MM.1S (cell line): ENCODE measurements at regions not wholly inside any gene's neighbourhood (a gene's known extent, or its start where the extent isn't known, plus 50 kb on each side); places are given as distances from the start of the nearest gene placed in this dataset.

Source experiments
- DNase-seq: peaks from one replicate; pipeline ENCODE4 v3.0.0-alpha.2; 2015
- H2AFZ ChIP-seq: fragments of 300-600 bp; sonication (generic); 2 replicates; pipeline ENCODE4 v1.6.0; 2016; ENCODE audit warnings: antibody characterized with exemption, low read length
- H3F3A ChIP-seq: fragments of 300-600 bp; sonication (generic); 2 replicates; pipeline ENCODE4 v1.6.1; 2016; ENCODE audit warnings: mild to moderate bottlenecking, antibody characterized with exemption, low read length, moderate library complexity, mixed read lengths; ENCODE audit not compliant: insufficient read depth
- H3K27ac ChIP-seq: fragments of 300-600 bp; sonication (generic); 2 replicates; pipeline ENCODE4 v1.5.1; 2016; ENCODE audit warnings: mild to moderate bottlenecking, low read length
- H3K27me3 ChIP-seq: fragments of 300-600 bp; sonication (generic); replicated peaks from 2 replicates; pipeline ENCODE4 v1.6.0; 2016; ENCODE audit warnings: low read length; ENCODE audit not compliant: insufficient read depth
- H3K36me3 ChIP-seq: fragments of 300-600 bp; sonication (generic); replicated peaks from 2 replicates; pipeline ENCODE4 v1.6.1; 2016; ENCODE audit warnings: mild to moderate bottlenecking, low read length, mixed read lengths; ENCODE audit not compliant: insufficient read depth
- H3K4me1 ChIP-seq: fragments of 300-600 bp; sonication (generic); 2 replicates; pipeline ENCODE4 v1.6.1; 2016; ENCODE audit warnings: low read length, mixed read lengths
- H3K4me2 ChIP-seq: fragments of 300-600 bp; sonication (generic); 2 replicates; pipeline ENCODE4 v1.6.0; 2016; ENCODE audit warnings: low read depth, low read length
- H3K4me3 ChIP-seq: fragments of 300-600 bp; sonication (generic); 2 replicates; pipeline ENCODE4 v1.5.1; 2016; ENCODE audit warnings: low read length, mixed read lengths
- H3K79me2 ChIP-seq: fragments of 300-600 bp; sonication (generic); 2 replicates; pipeline ENCODE4 v1.6.1; 2016; ENCODE audit warnings: mixed run types, low read length, mixed read lengths
- H3K9ac ChIP-seq: fragments of 300-600 bp; sonication (generic); 2 replicates; pipeline ENCODE4 v1.6.1; 2016; ENCODE audit warnings: low read length, mixed read lengths
- H3K9me2 ChIP-seq: fragments of 300-600 bp; sonication (generic); replicated peaks from 2 replicates; pipeline ENCODE4 v1.6.1; 2016; ENCODE audit warnings: mild to moderate bottlenecking, low read length, mixed read lengths; ENCODE audit not compliant: insufficient read depth
- H3K9me3 ChIP-seq: fragments of 300-600 bp; sonication (generic); replicated peaks from 2 replicates; pipeline ENCODE4 v1.6.1; 2016; ENCODE audit warnings: mild to moderate bottlenecking, low read length, mixed read lengths; ENCODE audit not compliant: insufficient read depth
- H4K20me1 ChIP-seq: fragments of 300-600 bp; sonication (generic); 2 replicates; pipeline ENCODE4 v1.6.1; 2016; ENCODE audit warnings: mild to moderate bottlenecking, low read length, moderate library complexity, mixed read lengths; ENCODE audit not compliant: insufficient read depth
- EZH2 ChIP-seq: fragments of 300-600 bp; sonication (generic); optimal IDR thresholded peaks from 2 replicates; pipeline ENCODE3; 2017; ENCODE audit warnings: low read depth, mild to moderate bottlenecking, antibody characterized with exemption, low read length, mixed read lengths
- EZH2phosphoT487 ChIP-seq: fragments of 300-600 bp; sonication (generic); IDR thresholded peaks from 2 replicates; pipeline ENCODE4 v1.6.1; 2018; ENCODE audit warnings: antibody characterized with exemption, low read length
- TF ChIP-seq, protein P1 (sequence below): fragments of 300-600 bp; sonication (generic); IDR thresholded peaks from 2 replicates; pipeline ENCODE4 v1.5.1; 2016; ENCODE audit warnings: antibody characterized with exemption, low read length, mixed read lengths

DNA sequence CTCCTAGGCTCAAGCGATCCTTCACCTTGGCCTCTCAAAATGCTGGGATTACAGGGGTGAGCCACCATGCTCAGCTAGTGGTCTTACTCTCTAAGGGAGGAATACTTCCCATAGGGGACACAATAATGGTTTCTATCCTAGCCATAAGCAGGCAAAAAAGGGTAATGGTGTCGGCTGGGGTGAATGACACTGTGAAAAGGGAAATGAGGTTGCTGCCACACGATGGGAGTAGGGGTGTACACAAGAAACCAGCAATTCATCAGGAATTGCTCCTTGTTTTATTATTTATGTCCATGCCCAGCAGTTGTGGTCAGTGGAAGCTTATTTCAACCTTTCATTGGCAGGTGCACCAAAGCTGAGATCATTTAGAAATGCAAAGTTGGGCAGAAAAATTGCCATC lies 70.3 kb upstream of the ZFR start:
- no peak for TF ChIP-seq EZH2phosphoT487
- H4K20me1 ChIP-seq, result no peaks in the 10 kb centered on the region
- H2AFZ ChIP-seq, result no peak overlapping the region
- H3K9me2 ChIP-seq, result no peaks in the 10 kb centered on the region
- no peaks in the 10 kb centered on the region for H3F3A ChIP-seq
- H3K4me2 ChIP-seq, result no peak overlapping the region
- H3K79me2 ChIP-seq, result no peaks in the 10 kb centered on the region
- no peak overlapping the region for H3K4me3 ChIP-seq
- H3K36me3 ChIP-seq, result no peaks in the 10 kb centered on the region
- no peak overlapping the region for H3K27ac ChIP-seq
- H3K27me3 ChIP-seq, result no peaks in the 10 kb centered on the region
- H3K9me3 ChIP-seq, result no peaks in the 10 kb centered on the region
- H3K4me1 ChIP-seq, result no peaks in the 10 kb centered on the region
- H3K9ac ChIP-seq, result no peak overlapping the region
- DNase-seq, result no peak

DNA sequence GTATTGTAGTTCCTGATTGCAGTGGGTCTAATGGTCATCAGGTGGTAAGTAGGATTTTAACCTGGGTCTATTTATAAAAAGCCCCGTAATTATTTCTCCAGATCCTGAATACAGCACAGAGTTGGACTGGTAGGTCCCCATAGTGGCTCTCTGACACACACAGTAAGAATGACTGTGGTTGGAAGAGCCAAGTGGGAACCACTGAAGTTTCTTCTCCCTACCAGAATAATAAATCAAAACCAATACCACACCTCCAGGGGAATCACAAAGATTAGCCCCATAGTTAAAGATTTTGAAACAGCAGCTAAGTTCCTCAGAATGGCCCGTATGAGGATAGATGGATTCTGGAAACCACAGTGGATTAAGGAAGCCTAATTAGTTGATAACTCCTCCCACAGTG lies 68.4 kb upstream of the ZFR start:
- H3K27ac ChIP-seq, result no peak overlapping the region
- H2AFZ ChIP-seq, result no peak overlapping the region
- DNase-seq, result no peak
- H3F3A ChIP-seq, result no peaks in the 10 kb centered on the region
- no peaks in the 10 kb centered on the region for H3K27me3 ChIP-seq
- no peaks in the 10 kb centered on the region for H3K36me3 ChIP-seq
- no peaks in the 10 kb centered on the region for H3K79me2 ChIP-seq
- no peak overlapping the region for H3K4me3 ChIP-seq
- no peak overlapping the region for H3K4me2 ChIP-seq
- H3K4me1 ChIP-seq, result no peaks in the 10 kb centered on the region
- no peaks in the 10 kb centered on the region for H3K9me2 ChIP-seq
- no peaks in the 10 kb centered on the region for H3K9me3 ChIP-seq
- H4K20me1 ChIP-seq, result no peaks in the 10 kb centered on the region
- TF ChIP-seq EZH2phosphoT487, result no peak
- no peak for TF ChIP-seq EZH2
- TF ChIP-seq, protein P1, sequence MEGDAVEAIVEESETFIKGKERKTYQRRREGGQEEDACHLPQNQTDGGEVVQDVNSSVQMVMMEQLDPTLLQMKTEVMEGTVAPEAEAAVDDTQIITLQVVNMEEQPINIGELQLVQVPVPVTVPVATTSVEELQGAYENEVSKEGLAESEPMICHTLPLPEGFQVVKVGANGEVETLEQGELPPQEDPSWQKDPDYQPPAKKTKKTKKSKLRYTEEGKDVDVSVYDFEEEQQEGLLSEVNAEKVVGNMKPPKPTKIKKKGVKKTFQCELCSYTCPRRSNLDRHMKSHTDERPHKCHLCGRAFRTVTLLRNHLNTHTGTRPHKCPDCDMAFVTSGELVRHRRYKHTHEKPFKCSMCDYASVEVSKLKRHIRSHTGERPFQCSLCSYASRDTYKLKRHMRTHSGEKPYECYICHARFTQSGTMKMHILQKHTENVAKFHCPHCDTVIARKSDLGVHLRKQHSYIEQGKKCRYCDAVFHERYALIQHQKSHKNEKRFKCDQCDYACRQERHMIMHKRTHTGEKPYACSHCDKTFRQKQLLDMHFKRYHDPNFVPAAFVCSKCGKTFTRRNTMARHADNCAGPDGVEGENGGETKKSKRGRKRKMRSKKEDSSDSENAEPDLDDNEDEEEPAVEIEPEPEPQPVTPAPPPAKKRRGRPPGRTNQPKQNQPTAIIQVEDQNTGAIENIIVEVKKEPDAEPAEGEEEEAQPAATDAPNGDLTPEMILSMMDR, result no peak
- no peak overlapping the region for H3K9ac ChIP-seq

DNA sequence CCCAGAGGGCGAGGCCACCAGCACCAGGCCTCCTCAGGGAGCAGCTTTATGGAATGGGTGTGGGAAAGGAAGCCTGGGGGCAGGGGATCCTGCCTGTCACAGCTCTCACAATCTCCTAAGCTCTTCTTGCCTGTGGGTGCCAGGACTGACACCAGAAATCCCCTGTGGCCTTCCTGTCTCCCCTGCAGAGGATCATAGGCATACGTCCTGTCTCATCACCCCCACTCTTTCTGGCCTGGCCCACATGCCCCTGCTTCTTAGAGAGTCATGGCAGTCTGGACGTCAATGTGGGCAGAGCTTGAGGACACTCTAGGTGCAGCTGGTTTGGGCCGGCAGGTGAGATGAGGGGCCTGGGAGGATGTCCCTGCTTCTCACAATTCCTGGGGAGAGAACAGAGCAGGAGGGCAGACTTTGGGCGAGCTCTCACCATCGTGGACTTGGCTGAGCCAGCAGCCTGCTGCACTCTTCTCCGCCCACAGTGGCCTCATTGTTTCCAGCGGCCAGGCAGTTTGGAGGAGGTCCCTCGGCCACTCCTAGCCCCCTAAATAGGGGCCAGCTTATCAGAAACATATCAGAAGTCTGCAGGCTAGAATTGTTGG lies 67.3 kb upstream of the ZFR start:
- TF ChIP-seq EZH2phosphoT487, result no peak
- TF ChIP-seq, protein P1, result no peak
- TF ChIP-seq EZH2, result no peak
- Histone ChIP-seq H3K27ac (no peak overlapping the region), H3K79me2 (no peaks in the 10 kb centered on the region), H2AFZ (no peak overlapping the region), H3K9me2 (no peaks in the 10 kb centered on the region), H3K4me3 (no peak overlapping the region), H3K9ac (no peak overlapping the region), H3F3A (no peaks in the 10 kb centered on the region), H3K9me3 (no peaks in the 10 kb centered on the region), H3K4me1 (no peaks in the 10 kb centered on the region), H3K27me3 (no peaks in the 10 kb centered on the region), H3K4me2 (no peak overlapping the region), H3K36me3 (no peaks in the 10 kb centered on the region), H4K20me1 (no peaks in the 10 kb centered on the region)
- no peak for DNase-seq

DNA sequence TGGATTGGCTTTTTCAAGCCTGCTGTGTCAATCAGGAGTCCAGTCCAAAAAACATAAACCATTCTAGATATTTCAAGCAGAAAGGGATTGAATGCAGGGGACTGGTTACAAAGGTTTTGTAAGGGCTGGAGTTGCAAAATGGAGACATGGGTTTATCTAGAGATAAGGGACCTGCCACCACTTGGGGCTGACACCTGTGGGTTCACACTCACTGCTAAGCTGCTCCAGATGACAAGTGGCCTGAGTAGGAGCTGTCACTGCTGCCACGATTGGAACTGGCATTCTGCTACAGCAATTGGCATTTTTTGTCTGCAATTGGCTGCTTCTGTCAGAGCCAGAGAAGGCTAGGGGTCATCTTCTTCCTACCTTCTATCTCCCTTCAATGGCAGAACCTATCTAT lies 66.3 kb upstream of the ZFR start:
- no peak overlapping the region for H3K4me2 ChIP-seq
- no peaks in the 10 kb centered on the region for H3K36me3 ChIP-seq
- H3K9ac ChIP-seq, result no peak overlapping the region
- H3K9me3 ChIP-seq, result no peaks in the 10 kb centered on the region
- H2AFZ ChIP-seq, result no peak overlapping the region
- H3K27me3 ChIP-seq, result no peaks in the 10 kb centered on the region
- no peaks in the 10 kb centered on the region for H3K9me2 ChIP-seq
- peaks cover 8% of the 10 kb centered on the region for H3K4me1 ChIP-seq
- no peak for TF ChIP-seq EZH2
- TF ChIP-seq EZH2phosphoT487, result no peak
- TF ChIP-seq, protein P1, result no peak
- H4K20me1 ChIP-seq, result no peaks in the 10 kb centered on the region
- no peak for DNase-seq
- H3K79me2 ChIP-seq, result no peaks in the 10 kb centered on the region
- no peak overlapping the region for H3K4me3 ChIP-seq
- H3F3A ChIP-seq, result peaks cover under 1% of the 10 kb centered on the region
- H3K27ac ChIP-seq, result no peak overlapping the region
